ENCODE measurements at regions not wholly inside any gene's neighbourhood (a gene's known extent, or its start where the extent isn't known, plus 50 kb on each side); places are given as distances from the start of the nearest gene placed in this dataset.

GRCh38 chr3:5270666-5271371, 83.3 kb downstream of the EDEM1 start:
- no peak for DNase-seq

- no peak for DNase-seq
These were observed 83.8 kb downstream of the EDEM1 start for GRCh38 chr3:5271372-5271683.

- DNase-seq, result no peak
These were observed 84.9 kb downstream of the EDEM1 start for GRCh38 chr3:5272387-5272786.

- DNase-seq, result no peak
These were observed 86.6 kb downstream of the EDEM1 start for GRCh38 chr3:5274091-5274490.

GRCh38 chr3:5275529-5275928, 88.0 kb downstream of the EDEM1 start:
- no peak for DNase-seq

- no peak for DNase-seq
These were observed 89.4 kb downstream of the EDEM1 start for GRCh38 chr3:5276934-5277333.

- no peak for DNase-seq
These were observed 90.2 kb downstream of the EDEM1 start for GRCh38 chr3:5277612-5278236.

- DNase-seq, result no peak
These were observed 91.2 kb downstream of the EDEM1 start for GRCh38 chr3:5278666-5279065.

- DNase-seq, result no peak
These were observed 95.2 kb downstream of the EDEM1 start for GRCh38 chr3:5282703-5283102.

- DNase-seq, result no peak
These were observed 97.9 kb downstream of the EDEM1 start for GRCh38 chr3:5285439-5285838.

GRCh38 chr3:5290915-5291314, 103.4 kb downstream of the EDEM1 start:
- DNase-seq, result no peak

- no peak for DNase-seq
These were observed 105.0 kb downstream of the EDEM1 start for GRCh38 chr3:5292512-5292911.

- DNase-seq, result no peak
These were observed 105.7 kb downstream of the EDEM1 start for GRCh38 chr3:5293207-5293606.

- no peak for DNase-seq
These were observed 106.8 kb downstream of the EDEM1 start for GRCh38 chr3:5294356-5294755.

- DNase-seq, result no peak
These were observed 107.7 kb downstream of the EDEM1 start for GRCh38 chr3:5295191-5295690.

- DNase-seq, result no peak
These were observed 108.9 kb downstream of the EDEM1 start for GRCh38 chr3:5296362-5296761.

GRCh38 chr3:5297895-5298294, 110.4 kb downstream of the EDEM1 start:
- no peak for DNase-seq

- DNase-seq, result no peak
These were observed 110.9 kb downstream of the EDEM1 start for GRCh38 chr3:5298453-5298852.

- no peak for DNase-seq
These were observed 111.7 kb downstream of the EDEM1 start for GRCh38 chr3:5299161-5299560.

GRCh38 chr3:5300638-5301037, 113.1 kb downstream of the EDEM1 start:
- DNase-seq, result no peak

- DNase-seq, result no peak
These were observed 114.3 kb downstream of the EDEM1 start for GRCh38 chr3:5301651-5302297.

GRCh38 chr3:5302661-5303060, 115.2 kb downstream of the EDEM1 start:
- no peak for DNase-seq

GRCh38 chr3:5304188-5304587, 116.7 kb downstream of the EDEM1 start:
- DNase-seq, result no peak
